ENCODE measurements at regions not wholly inside any gene's neighbourhood (a gene's known extent, or its start where the extent isn't known, plus 50 kb on each side); places are given as distances from the start of the nearest gene placed in this dataset.
A peak's percentile ranks its signal among the peaks of the same experiment; 100 is the strongest.
"Not testable (repeated sequence)": the region's sequence is repeated elsewhere in the genome, so short reads cannot be mapped to it uniquely, and the experiment has no call there.

DNA sequence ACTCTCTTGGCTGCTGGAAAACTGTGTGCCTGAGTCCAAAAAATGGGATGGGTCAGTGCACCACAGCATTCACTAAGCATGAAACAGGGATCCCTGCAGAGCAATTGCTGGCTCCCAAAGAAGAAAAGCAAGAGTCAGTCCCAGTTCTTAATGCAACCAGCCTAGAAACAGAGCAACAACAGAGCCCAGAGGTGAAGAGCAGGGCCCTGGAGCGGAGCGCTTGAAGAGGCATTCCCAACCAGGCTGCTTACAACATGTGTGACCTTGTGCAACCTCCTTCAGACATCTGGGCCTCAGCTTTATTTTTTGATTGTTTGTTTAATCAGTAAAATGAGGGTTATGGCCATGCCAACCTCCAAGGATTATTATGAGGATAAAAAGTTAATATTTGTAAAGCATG, 543.7 kb upstream of the COBL start:
- DNase-seq = no peak

DNA sequence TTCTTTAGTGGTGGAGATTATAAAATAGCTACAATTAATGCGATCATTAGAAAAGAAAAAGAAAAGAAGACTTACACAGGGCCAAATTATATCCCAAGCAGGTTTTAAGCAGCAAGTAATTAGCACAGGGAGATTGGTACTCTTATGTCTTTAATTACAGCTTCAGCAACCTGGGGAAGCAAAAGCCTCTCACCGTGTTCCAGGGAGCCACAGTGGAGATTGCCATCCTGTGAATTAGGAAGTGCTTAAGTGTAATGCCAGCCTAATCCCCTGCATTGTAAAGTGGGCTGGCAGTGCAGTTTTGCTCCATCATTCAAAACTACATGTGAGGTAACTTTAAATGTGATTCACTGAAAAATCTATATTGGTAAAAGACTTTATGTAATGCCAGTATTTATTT, 533.5 kb upstream of the COBL start:
- DNase-seq = no peak

DNA sequence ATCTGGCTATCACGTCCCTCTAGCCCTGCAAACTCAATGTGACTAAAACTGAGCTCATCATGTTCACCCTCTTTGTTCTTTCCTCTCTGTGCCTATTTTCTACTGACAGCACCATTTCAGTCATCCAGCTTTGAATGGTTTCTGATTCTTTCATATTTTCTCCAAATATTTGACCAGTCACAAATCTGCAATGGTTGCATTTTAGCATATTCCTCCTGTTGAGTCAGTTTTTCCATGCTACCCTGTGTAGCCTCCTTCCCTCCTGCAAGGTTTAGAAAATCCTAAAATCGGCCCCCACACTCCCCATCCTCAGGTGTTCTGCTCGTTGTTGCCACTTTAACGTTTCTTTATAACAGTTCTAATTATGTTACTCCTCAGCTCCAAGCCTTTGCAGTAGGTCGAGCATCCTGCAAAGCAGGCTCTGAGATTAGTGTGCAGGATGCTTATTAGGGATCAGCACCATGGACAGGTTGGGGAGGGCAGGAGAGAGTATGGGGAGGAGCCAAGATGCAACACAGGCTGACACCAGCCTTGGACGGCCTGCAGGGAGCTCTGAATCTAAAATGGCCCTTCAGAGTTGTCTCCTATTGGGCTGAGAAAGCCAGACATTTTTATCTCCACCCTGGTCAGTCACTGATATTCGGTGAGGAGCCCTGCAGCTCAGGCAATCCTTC, 531.0 kb upstream of the COBL start:
- DNase-seq = no peak

DNA sequence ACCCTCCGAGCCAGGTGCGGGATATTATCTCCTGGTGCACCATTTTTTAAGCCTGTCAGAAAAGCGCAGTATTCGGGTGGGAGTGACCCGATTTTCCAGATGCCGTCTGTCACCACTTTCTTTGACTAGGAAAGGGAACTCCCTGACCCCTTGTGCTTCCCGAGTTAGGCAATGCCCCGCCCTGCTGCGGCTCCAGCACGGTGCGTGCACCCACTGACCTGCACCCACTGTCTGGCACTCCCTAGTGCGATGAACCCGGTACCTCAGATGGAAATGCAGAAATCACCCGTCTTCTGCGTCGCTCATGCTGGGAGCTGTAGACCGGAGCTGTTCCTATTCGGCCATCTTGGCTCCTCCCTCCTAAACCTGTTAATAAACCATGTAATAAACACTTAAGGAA, 522.5 kb upstream of the COBL start:
- DNase-seq = not testable (repeated sequence)

DNA sequence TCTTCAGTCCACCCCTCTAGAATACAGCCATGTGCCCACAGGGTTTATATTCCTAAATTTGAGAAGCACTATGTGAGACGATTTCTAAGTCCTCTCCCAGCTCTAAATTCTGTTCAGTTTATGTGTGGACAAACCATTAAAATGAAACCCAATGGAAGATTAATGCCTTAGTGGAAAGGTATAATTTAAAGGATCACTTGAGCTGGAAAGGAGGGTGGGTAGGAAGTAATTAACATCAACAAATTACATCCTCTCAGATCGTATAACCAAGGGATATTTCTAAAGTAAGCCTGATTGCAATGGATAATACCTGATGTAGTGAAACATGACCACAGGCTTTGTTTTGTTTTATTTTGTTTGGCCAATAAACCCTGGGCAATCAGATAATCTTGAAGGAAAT, 511.0 kb upstream of the COBL start:
- DNase-seq = no peak

DNA sequence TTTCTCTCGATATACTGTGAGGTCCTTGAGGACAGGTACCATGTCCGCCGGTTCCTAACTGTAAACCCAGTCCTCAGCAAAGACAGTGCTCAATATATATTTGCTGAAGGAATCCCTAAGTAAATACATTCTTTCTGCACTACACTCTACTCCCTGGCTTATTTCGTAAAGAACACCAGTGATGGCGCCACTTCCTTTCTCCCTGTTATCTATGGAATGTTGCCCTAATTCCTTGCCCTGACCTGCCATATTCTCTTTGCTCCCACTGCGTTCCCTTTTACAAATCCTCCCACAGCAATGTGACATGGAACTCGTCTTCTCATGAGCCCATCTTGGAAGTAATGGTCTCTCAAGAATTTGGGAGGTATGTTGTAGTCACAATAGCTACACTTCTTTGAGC, 507.4 kb upstream of the COBL start:
- DNase-seq = no peak

DNA sequence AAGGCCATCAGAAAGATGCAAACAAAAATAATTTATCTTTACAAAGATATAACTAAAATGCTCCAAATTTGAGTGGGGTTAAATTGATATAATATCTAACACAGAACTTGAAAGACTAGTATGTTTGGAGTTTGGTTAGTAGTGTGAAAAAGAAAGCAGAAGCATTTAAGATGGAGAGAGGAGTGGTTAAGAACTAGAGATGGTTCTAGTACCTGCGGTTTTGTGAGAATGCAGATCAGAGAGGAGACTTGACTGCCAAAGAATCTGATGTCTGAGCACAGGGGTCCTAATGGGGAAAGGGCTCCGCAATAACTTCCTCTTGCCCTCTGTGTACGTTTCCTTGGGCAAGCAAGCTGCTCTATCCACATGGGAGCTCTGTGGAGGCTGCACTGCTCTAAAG, 506.8 kb upstream of the COBL start:
- DNase-seq = no peak

DNA sequence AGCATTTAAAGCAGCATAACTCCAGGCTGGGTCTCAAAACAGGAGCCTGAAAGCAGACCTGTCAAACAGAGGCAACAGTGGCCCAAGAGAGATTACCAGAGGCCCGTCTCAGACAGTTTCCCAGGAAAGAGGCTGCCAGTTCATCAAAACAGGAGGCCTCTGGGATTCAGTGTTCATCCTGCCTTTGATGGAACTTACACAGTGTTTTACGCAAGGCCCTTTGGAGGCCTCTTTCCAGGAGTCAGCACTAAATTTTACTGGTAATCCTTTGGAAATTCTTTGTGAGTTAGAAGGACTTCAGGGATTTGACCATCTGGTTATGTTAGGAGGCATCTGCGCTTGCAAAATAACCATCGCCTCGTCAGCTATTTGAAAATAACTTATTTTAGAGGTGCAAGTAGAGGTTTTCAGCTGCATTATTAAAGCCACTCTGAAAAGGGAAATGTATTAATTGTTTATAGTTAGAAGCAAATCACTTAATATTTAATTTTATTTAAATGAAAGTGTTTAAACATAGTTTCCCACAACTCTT, 501.2 kb upstream of the COBL start:
- DNase-seq = no peak

DNA sequence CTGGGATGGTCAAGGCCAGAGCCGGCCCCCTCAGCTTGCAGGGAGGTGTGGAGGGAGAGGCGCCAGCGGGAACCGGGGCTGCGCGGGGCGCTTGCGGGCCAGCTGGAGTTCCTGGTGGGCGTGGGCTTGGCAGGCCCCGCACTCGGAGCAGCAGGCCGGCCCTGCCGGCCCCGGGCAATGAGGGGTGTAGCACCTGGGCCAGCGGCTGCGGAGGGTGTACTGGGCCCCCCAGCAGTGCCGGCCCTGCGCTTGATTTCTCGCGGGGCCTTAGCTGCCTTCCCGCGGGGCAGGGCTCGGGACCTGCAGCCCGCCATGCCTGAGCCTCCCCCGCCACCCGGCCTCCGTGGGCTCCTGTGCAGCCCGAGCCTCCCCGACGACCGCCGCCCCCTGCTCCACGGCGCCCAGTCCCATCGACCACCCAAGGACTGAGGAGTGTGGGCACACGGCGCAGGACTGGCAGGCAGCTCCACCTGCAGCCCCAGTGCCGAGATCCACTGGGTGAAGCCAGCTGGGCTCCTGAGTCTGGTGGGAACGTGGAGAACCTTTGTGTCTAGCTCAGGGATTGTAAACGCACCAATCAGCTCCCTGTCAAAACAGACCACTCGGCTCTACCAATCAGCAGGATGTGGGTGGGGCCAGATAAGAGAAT, 489.3 kb upstream of the COBL start:
- not testable (repeated sequence) for DNase-seq

DNA sequence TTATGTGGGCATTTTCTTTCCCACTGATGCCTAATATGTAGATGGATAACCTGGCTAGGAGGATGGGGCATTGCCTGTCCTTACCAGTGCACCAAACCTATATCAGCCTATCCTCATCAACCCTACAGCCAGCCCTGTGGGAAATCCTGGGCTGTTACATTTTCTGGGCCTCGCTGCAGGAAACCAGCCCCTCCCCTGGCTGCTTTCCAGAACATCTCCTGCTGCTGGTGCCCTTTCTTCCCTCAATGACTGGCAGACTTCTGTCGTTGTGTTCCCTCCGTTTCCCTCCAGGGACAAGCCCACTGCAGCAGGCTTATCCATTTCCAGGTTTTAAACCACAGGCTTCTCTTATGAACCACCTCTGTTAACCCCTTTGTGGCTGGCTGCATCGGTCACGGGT, 486.1 kb upstream of the COBL start:
- DNase-seq = peak; percentile 2

DNA sequence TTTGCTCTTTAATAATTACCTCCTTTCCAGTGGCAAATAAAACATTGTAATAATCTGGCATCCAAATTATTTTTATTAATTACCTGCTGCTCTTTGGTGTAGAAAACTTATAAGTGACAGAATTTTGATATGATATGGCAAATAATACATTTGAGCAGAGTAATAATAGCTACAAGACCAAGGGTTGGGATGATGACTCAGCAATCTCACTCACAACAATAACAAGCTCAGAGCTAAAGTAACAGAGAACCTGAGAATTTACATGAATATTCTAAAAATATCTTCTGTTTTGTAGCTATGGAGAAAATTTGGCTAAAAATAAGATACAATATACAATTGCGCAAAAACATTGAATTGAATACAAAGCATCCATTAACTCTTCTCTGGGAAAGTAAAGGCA, 480.8 kb upstream of the COBL start:
- DNase-seq = no peak

DNA sequence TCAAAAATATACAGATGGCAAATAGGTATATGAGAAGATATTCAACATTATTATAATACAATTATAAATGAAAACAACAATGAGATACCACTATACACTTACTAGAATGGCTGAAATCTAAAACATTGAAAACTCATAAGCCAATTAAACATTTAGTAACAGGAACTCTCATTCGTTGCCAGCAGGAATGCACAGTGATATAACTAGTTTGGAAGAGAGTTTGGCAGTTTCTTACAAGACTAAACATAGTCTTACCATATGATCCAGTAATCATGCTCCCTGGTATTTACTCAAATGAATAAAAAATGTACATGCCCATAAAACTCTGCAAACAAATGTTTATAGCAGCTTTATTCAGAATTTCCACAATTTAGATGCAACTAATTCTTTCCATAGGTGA, 476.2 kb upstream of the COBL start:
- DNase-seq = no peak

DNA sequence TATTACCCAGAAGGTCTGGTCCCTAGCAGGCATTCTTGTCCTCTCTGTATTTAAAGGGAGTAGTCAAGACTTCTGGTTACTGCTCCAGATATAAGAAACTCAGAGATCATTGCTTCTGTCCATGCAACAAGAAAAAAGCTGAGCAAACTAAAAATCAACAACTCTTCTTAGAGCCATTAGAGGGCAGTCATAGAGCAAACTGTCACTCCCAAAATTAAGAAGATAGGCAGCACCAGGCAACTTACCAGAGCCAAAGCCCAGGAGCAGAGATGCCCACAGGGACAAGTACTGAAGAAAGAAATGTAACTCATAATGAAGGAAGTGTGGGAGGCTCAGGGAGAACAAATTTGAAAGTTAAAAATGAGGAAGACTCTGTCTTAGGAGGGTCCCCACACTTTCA, 472.9 kb upstream of the COBL start:
- peak; percentile 1 for DNase-seq

DNA sequence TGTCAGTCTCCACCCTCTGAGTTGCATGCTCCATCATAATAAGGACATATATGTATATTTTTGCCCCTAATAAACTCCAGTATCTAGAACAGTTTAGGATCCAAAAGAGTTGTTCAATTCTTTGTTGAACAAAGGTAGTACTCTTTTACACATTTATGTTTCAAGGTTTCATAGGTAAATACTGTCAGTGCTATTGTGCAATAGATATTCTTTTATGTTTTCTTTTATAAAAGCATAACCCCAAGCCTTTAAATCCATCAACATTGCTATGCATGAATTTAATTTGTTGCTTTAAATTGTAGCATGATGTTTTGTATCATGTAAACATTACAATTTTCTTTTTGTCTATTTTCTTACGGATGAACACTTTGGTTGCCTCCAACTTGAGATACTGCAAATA, 469.7 kb upstream of the COBL start:
- DNase-seq = no peak

DNA sequence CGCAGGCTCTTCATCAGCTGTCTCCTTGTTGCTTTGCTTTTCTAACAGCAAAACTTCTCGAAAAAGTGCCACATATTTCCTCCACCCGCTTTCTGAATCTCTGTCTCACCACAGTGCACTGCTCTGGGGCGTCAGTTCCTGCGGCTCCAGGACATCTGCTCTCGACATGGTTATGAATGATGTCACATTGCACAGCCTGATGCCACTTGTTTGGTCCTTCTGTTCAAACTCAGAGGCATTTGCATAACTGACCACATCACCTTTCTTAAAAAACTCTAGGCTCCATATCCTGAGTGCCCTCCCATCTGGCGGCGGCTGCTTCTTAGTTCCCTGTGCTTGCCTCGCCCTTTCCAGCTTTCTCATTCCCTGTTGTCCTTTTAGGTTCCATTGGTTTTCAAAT, 469.3 kb upstream of the COBL start:
- no peak for DNase-seq

DNA sequence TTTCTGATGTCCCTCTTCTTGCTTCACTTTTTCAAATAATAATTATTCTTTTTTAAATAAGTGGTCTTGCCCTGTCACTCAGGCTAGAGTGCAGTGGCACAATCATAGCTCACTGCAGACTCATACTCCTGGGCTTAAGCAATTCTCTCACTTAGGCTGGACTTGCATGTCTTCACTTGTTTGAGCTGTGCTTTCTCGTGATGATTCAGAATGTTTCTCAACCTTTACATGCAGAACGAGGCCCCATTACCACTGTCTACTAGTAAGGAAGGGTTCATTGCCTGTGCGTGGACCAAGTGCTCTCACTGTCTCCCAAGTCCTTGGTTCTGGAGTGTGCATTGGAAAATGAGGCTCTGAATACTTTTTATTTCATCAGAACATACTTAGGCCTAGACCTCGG, 468.6 kb upstream of the COBL start:
- no peak for DNase-seq

DNA sequence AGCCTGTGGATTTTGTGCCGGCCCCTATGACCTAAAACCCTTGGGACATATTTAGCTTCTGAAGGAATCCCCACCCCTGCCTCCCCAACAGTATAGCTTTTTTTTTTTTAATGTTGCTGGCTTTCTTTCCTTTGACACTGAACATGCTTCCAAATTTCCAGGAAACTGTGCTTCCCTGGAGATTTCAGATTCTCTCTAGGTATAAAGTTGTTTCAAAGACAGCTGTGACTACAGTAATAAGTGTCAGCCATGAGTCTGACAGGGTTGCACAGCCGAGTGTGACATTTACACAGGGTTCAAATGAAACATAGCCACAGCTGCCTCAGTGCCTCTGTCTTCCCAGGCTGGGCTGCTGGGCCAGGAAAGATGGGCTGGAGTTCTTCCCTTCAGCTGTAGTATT, 466.6 kb upstream of the COBL start:
- DNase-seq = no peak

DNA sequence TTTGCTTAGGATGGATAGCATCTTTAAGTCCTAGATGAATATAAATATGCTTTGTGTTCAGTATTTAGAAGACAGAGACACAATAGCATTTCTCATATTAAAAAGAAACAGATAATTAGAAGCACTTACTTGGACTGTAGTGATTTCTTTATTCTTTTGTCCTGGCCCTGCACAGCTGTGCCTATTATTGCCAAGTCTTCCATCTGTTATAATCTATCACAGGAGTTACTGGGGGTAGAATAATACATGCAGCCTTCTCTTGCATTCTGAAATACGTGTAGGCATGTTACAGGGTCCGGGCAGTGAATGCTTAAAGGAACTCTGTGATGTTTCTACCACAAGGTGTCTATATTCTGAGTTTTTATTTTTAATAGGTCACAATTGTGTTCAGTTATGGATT, 461.5 kb upstream of the COBL start:
- peak; percentile 55 for DNase-seq

DNA sequence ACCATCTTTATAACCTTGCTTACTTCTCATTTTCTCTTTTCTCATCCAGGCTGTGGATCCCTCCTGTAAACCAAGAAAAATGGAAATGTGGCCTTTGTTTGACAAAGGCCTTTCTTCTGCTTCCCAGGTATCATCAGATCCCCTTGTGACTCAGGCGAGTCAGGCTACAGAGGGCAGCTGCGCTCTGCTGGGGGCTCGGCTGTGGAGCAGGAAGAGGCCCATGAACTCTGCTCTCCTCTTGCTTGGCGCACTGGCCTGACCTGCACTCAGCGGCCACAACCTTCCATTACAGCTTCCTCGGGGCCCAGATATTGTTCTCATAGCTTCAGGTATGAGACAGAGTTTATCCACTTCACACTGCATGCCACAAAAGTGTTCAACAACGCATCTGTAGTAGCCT, 457.6 kb upstream of the COBL start:
- peak; percentile 1 for DNase-seq

DNA sequence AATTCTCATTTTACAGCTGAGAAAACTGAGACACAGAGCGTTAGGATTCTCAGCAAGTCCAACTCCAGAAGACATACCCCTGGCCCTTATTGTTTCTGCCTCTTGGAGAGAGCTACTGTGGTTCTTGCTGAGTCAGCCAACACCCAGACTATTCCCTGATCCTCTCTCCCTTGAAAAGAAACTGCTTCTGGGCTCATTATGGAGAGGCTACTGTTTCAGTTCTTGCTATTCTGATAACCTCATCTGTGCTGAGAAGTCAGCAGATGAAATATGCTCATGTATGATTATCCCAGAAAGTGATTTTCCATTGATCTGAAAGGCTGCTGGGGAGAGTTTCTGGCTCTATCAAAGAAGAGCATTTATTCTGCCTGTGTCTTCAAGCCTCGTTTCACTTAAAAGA, 455.6 kb upstream of the COBL start:
- no peak for DNase-seq

DNA sequence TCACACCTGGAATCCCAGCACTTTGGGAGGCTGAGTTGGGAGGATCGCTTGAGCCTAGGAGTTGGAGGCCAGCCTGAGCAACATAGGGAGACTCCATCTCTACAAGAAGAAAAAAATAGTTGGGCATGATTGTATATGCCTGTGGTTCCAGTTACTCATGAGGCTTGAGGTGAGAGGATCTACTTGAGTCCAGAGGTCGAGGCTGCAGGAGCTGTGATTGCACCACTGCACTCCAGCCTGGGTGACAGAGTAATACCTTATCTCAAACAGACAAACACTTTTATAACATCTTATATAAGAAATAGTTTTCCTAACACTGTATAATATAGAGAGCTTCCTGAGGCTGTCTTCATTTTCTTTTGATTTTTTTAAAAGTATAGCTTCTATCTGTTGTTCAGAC, 448.4 kb upstream of the COBL start:
- no peak for DNase-seq

DNA sequence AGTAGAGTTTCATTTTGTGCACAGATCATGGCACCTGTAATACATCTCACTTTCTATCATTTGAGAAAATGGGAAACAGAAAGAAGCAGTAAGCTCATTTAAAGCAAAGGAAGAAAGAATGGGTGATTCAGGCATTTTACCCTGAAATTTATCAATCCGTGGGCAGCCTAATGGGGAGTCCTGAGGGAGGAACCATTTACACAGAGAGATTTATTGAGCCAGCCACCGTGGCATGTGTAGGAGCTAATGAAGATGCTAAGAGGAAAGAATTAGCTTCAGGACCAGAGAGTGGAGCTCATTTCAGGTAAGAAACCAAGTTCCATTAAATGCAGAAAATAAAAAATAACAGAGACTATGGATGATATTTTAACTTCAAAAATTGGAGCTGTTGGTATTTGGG, 443.4 kb upstream of the COBL start:
- no peak for DNase-seq

DNA sequence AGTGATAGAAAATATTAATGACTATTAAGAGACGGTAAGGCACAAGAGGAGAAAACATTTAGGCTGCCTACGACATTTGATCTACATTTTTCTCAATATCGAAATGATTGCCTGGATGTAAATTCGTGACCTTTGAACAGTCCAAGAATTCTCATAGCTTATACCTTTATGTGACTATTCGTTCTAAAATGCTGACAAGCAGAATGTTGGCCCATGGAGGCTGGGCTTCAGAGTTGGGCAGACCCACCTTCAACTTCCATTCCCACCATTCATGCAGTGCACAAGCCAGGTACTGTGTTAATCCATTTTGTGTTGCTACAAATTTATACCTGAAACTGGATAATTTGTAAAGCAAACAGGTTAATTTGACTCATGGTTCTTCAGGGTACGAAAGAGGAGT, 441.4 kb upstream of the COBL start:
- DNase-seq = no peak

DNA sequence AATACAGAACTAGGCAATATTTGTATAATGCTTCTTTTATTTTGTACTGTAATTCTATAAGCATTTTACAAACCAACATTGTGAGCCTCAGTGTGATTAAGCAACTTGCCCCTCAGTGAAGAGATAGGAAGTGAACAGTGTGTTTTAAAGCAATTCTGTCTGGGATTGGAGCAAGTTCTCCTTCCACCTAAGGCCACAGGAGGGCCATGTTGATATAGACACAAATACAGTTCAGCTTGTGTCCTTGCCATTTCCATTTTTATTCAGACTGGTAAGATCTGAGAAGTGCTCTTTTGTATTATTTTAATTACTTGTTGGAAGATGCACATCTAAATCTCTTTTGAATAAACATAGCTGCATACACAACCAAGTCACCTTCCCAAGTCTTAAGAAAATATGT, 416.3 kb upstream of the COBL start:
- DNase-seq = peak; percentile 7

DNA sequence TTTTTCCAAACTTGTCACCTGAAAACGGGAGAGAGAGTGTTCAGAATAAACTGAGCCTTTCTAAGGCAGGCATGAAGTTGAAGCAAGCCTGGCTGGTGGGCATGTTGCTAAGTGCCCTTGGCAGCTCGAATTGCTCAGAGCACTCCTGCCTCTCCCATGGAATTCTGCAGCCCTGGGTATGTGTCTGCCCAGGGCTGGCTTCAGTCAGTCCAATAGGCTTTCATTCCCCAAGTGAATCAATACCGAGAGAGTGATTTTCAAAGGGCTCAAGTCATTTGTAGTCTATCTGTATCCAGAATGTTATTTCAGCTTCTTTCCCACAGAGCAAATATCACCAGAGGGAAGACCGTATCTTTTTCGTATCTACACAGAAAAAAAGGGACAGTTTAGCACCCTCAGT, 415.5 kb upstream of the COBL start:
- DNase-seq = no peak
